ENCODE measurements at regions not wholly inside any gene's neighbourhood (a gene's known extent, or its start where the extent isn't known, plus 50 kb on each side); places are given as distances from the start of the nearest gene placed in this dataset.

- no peak for DNase-seq (ENCODE audit: low read depth)
- no peak overlapping the region for H3K4me3 ChIP-seq (ENCODE audit: low read length)
Measured at GRCh38 chr10:44217274-44217820, 167.6 kb downstream of the CXCL12 start.

GRCh38 chr10:44216073-44216472 is 168.8 kb downstream of the CXCL12 start:
- no peak overlapping the region for H3K4me3 ChIP-seq (ENCODE audit: low read length)
- TF ChIP-seq, protein P1, sequence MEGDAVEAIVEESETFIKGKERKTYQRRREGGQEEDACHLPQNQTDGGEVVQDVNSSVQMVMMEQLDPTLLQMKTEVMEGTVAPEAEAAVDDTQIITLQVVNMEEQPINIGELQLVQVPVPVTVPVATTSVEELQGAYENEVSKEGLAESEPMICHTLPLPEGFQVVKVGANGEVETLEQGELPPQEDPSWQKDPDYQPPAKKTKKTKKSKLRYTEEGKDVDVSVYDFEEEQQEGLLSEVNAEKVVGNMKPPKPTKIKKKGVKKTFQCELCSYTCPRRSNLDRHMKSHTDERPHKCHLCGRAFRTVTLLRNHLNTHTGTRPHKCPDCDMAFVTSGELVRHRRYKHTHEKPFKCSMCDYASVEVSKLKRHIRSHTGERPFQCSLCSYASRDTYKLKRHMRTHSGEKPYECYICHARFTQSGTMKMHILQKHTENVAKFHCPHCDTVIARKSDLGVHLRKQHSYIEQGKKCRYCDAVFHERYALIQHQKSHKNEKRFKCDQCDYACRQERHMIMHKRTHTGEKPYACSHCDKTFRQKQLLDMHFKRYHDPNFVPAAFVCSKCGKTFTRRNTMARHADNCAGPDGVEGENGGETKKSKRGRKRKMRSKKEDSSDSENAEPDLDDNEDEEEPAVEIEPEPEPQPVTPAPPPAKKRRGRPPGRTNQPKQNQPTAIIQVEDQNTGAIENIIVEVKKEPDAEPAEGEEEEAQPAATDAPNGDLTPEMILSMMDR (conservative IDR thresholded peaks at IDR 0.05; ENCODE audit: low read depth, low read length): no peak
- DNase-seq (ENCODE audit: low read depth): no peak

More at GRCh38 chr10:44217274-44217820, 167.6 kb downstream of the CXCL12 start:
- TF ChIP-seq, protein P1 (conservative IDR thresholded peaks at IDR 0.05; ENCODE audit: low read depth, low read length): no peak

- DNase-seq (ENCODE audit: low read depth): no peak
- H3K4me3 ChIP-seq (ENCODE audit: low read length): no peak overlapping the region
- TF ChIP-seq, protein P1 (conservative IDR thresholded peaks at IDR 0.05; ENCODE audit: low read depth, low read length): no peak
Measured at GRCh38 chr10:44209811-44210210, 175.1 kb downstream of the CXCL12 start.

DNA sequence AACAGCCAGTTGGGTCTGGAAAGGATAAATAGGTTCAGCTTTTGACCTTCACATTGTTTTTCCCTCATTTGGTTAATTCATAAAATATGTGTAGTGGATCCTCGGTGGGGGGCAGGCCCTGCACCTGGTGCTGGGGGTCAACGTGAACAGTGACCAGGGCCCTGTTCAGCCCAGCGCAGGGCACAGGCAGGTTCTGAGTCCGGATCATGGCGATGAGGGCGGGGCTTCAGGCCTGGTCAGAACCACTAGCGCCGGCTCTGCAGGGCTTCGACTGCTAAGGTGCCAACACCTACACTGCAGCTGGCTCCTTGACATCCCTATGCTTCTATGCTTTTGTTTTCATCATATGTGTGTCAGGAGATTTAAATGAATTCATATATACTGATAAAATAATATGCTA is 177.7 kb downstream of the CXCL12 start:
- TF ChIP-seq, protein P1 (conservative IDR thresholded peaks at IDR 0.05; ENCODE audit: low read depth, low read length): no peak
- H3K4me3 ChIP-seq (ENCODE audit: low read length): no peak overlapping the region
- DNase-seq (ENCODE audit: low read depth): no peak

GRCh38 chr10:44206127-44206818 is 178.6 kb downstream of the CXCL12 start:
- TF ChIP-seq, protein P1 (conservative IDR thresholded peaks at IDR 0.05; ENCODE audit: low read depth, low read length): no peak
- H3K4me3 ChIP-seq (ENCODE audit: low read length): no peak overlapping the region
- DNase-seq (ENCODE audit: low read depth): no peak

- TF ChIP-seq, protein P1 (conservative IDR thresholded peaks at IDR 0.05; ENCODE audit: low read depth, low read length): no peak
- no peak for DNase-seq (ENCODE audit: low read depth)
- H3K4me3 ChIP-seq (ENCODE audit: low read length): no peak overlapping the region
Measured at GRCh38 chr10:44205067-44205466, 179.8 kb downstream of the CXCL12 start.

DNA sequence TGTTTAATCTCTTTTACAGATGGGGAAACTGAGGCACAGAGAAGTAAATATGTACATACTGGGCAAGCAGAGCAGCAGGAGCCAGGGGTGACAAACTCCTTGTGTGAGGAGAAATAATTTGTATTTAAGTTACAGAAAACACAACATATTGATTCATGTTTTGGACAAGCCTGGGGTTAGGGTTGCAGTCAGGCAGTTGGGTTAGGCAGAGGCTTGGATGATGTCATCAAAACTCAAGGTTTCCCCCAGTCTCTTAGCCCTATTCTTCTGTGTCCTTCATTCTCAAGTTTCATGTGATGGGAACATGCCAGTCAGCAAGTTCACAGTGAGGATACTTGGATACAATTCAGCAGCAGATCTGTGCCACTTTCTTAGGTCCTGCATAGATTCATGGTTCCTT is 181.4 kb downstream of the CXCL12 start:
- H3K4me3 ChIP-seq (ENCODE audit: low read length): no peak overlapping the region
- no peak for DNase-seq (ENCODE audit: low read depth)
- TF ChIP-seq, protein P1 (conservative IDR thresholded peaks at IDR 0.05; ENCODE audit: low read depth, low read length): no peak
